Esophagus squamous epithelium (tissue), 4 donors: ENCODE measurements at regions not wholly inside any gene's neighbourhood (a gene's known extent, or its start where the extent isn't known, plus 50 kb on each side); places are given as distances from the start of the nearest gene placed in this dataset.

Source experiments
- POLR2A ChIP-seq, 4 donors: fragments of 450-650 bp; IDR thresholded peaks; one replicate each; pipeline ENCODE4 v1.6.1; 2017; ENCODE audit warnings: antibody characterized with exemption in 4 of 4, mild to moderate bottlenecking in 4 of 4, moderate library complexity in 3 of 4
- TF ChIP-seq, protein P1 (sequence below), 6 experiments: fragments of 450-650 bp in 4 of 6; fragments of 200-600 bp in 2 of 6; sonication (generic) in 2 of 6; IDR thresholded peaks; one replicate each; pipeline ENCODE4 v1.5.1; 2016 to 2019; ENCODE audit warnings: antibody characterized with exemption in 6 of 6, mild to moderate bottlenecking in 4 of 6, moderate library complexity in 4 of 6

- TF ChIP-seq, protein P1, sequence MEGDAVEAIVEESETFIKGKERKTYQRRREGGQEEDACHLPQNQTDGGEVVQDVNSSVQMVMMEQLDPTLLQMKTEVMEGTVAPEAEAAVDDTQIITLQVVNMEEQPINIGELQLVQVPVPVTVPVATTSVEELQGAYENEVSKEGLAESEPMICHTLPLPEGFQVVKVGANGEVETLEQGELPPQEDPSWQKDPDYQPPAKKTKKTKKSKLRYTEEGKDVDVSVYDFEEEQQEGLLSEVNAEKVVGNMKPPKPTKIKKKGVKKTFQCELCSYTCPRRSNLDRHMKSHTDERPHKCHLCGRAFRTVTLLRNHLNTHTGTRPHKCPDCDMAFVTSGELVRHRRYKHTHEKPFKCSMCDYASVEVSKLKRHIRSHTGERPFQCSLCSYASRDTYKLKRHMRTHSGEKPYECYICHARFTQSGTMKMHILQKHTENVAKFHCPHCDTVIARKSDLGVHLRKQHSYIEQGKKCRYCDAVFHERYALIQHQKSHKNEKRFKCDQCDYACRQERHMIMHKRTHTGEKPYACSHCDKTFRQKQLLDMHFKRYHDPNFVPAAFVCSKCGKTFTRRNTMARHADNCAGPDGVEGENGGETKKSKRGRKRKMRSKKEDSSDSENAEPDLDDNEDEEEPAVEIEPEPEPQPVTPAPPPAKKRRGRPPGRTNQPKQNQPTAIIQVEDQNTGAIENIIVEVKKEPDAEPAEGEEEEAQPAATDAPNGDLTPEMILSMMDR (IDR thresholded peaks at IDR 0.05) = no peak
- TF ChIP-seq POLR2A (IDR thresholded peaks at IDR 0.05) = no peak
These were observed 428.2 kb downstream of the NPHP4 start for GRCh38 chr1:5563861-5564577.
